ENCODE measurements at regions not wholly inside any gene's neighbourhood (a gene's known extent, or its start where the extent isn't known, plus 50 kb on each side); places are given as distances from the start of the nearest gene placed in this dataset.

DNA sequence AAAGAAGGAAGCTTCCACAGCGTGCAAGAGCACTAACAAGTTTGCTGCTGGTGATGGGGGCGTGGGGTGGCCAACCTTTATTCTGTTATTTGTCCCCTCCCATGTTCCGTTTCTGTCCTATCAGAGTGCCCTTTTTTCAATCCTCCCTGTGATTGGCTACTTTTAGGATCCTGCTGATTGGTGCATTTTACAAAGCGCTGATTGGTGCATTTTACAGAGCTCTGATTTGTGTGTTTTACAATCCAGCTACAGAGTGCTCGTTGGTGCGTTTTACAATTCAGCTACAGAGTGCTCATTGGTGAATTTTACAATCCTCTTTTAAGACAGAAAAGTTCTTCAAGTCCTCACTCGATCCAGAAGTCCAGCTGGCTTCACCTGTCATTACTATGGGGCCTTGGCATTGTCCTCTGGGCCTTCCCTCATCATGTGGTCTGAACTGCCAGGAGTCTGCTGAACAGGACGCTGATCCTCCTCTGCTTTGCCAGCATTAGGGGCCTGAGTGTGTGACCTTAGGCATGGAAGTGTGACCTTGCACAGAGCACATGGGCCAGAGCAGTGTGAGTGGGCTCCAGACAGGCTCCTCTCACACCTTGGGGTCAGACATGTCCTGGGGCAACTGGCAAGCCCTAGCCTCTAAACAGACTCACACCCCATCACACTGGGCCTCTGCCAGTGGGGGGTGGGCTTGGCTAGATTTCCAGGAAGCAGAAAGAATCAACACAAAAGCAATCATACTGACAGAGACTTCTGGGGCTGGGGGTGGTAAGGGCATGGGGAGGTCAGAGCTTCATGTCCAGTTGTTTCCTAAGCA lies 167.4 kb downstream of the PTPN20 start:
- H3K27ac Mint-ChIP-seq = no peak overlapping the region
- H3K9me3 Mint-ChIP-seq = no peaks in the 10 kb centered on the region; the same call in 1 of the 2 replicates
- TF ChIP-seq, protein P1, sequence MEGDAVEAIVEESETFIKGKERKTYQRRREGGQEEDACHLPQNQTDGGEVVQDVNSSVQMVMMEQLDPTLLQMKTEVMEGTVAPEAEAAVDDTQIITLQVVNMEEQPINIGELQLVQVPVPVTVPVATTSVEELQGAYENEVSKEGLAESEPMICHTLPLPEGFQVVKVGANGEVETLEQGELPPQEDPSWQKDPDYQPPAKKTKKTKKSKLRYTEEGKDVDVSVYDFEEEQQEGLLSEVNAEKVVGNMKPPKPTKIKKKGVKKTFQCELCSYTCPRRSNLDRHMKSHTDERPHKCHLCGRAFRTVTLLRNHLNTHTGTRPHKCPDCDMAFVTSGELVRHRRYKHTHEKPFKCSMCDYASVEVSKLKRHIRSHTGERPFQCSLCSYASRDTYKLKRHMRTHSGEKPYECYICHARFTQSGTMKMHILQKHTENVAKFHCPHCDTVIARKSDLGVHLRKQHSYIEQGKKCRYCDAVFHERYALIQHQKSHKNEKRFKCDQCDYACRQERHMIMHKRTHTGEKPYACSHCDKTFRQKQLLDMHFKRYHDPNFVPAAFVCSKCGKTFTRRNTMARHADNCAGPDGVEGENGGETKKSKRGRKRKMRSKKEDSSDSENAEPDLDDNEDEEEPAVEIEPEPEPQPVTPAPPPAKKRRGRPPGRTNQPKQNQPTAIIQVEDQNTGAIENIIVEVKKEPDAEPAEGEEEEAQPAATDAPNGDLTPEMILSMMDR (IDR thresholded peaks at IDR 0.05) = no peak
- DNase-seq = no peak
- H3K4me1 Mint-ChIP-seq (ENCODE audit: low read depth) = peaks cover 19% of the 10 kb centered on the region
- no peaks in the 10 kb centered on the region for H3K36me3 Mint-ChIP-seq (ENCODE audit: low read depth)
- H3K4me3 Mint-ChIP-seq = no peak overlapping the region
- peaks cover 15% of the 10 kb centered on the region for H3K27me3 Mint-ChIP-seq (ENCODE audit: insufficient read depth)

DNA sequence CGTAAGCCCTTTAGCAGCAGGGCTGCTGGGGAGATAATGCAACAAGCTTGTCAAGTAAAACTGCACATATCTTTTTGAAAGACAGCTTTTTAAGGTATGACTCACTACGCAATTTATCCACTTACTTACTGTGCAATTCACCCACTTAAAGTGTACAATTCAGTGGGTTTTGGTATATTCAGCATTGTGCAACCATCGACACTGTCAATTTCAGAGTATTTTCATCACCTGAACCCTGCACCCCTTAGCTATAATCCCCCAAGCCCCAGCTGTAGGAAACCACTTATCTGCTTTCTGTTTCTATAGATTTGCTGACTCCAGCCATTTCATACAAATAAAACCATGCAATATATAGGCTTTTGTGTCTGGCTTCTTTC lies 168.0 kb downstream of the PTPN20 start:
- TF ChIP-seq, protein P1 (IDR thresholded peaks at IDR 0.05) = no peak
- no peaks in the 10 kb centered on the region for H3K36me3 Mint-ChIP-seq (ENCODE audit: low read depth)
- no peak overlapping the region for H3K27ac Mint-ChIP-seq
- H3K9me3 Mint-ChIP-seq = no peaks in the 10 kb centered on the region; the same call in 1 of the 2 replicates
- no peak overlapping the region for H3K4me3 Mint-ChIP-seq
- peaks cover 19% of the 10 kb centered on the region for H3K4me1 Mint-ChIP-seq (ENCODE audit: low read depth)
- no peak for DNase-seq
- peaks cover 15% of the 10 kb centered on the region for H3K27me3 Mint-ChIP-seq (ENCODE audit: insufficient read depth)

DNA sequence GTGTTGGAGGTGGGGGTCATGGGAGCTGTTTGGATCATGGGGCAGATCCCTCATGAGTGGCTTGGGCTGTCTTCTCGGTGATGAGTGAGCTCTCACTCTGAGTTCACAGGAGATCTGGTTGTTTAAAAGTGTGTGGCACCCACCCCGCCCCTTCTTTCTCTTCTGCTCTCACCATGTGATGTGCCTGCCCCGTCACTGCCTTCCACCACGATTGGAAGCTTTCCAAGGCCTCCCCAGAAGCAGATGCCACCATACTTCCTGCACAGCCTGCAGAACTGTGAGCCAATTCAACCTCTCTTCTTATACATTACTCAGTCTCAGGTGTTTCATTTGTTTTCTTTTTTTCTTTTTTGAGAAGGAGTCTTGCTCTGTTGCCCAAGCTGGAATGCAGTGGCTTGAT lies 170.0 kb downstream of the PTPN20 start:
- TF ChIP-seq, protein P1 (IDR thresholded peaks at IDR 0.05) = no peak
- no peaks in the 10 kb centered on the region; the same call in 1 of the 2 replicates for H3K9me3 Mint-ChIP-seq
- no peak for DNase-seq
- H3K4me1 Mint-ChIP-seq (ENCODE audit: low read depth) = peaks cover 19% of the 10 kb centered on the region
- peaks cover 8% of the 10 kb centered on the region for H3K27me3 Mint-ChIP-seq (ENCODE audit: insufficient read depth)
- no peak overlapping the region for H3K27ac Mint-ChIP-seq
- no peak overlapping the region for H3K4me3 Mint-ChIP-seq
- no peaks in the 10 kb centered on the region for H3K36me3 Mint-ChIP-seq (ENCODE audit: low read depth)

DNA sequence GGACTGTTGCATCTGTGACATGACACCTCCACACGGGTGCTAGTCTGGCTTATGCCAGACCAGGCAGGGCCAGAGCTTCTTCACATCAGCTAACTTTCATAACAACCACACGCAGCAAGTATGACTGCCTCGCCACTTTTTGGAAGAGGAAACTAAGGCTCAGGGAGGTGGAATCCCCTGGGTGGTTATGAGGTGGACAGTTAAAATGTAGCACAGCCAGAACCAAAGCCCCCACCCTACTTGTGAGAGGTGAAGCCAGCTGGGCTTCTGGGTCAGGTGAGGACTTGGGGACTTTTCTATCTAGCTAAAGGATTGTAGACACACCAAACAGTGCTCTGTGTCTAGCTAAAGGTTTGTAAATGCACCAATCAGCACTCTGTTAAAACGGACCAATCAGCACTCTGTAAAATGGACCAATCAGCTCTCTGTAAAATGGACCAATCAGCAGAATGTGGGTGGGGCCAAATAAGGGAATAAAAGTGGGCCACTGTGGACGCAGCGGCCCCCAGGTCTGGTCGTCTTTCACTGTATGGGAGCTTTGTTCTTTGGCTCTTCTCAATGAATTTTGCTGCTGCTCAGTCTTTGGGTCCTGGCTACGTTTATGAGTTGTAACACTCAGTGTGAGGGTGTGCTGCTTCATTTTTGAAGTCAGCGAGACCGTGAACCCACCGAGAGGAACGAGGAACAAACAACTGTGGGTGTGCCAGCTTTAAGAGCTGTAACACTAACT lies 171.0 kb downstream of the PTPN20 start:
- Mint-ChIP-seq H3K9me3 (no peaks in the 10 kb centered on the region; the same call in 1 of the 2 replicates), H3K4me1 (ENCODE audit: low read depth) (peaks cover 13% of the 10 kb centered on the region), H3K36me3 (ENCODE audit: low read depth) (no peaks in the 10 kb centered on the region), H3K27ac (no peak overlapping the region), H3K27me3 (ENCODE audit: insufficient read depth) (peaks cover 8% of the 10 kb centered on the region), H3K4me3 (no peak overlapping the region)
- TF ChIP-seq, protein P1 (IDR thresholded peaks at IDR 0.05) = no peak
- no peak for DNase-seq

DNA sequence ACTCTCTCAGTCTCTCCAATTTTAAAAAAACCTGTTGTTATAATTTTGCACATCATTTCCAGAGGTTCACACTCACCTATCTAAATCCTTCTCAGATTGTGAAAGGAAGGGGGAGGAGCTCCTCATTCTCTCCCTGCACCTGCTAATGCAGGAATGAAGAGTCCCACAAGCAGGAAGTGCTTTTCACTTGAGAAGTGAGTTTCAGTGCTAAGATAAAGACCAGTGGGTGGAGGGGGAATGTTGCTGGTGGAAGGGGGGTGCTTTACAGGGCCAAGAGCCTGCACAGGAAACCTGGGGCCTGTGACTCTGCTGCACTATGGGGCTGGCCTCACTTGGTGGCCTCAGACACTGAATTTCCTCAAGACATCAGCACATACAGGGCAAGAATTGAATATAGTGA lies 176.4 kb downstream of the PTPN20 start:
- H3K36me3 Mint-ChIP-seq (ENCODE audit: low read depth) = no peaks in the 10 kb centered on the region
- DNase-seq = no peak
- H3K27ac Mint-ChIP-seq = no peak overlapping the region
- H3K4me1 Mint-ChIP-seq (ENCODE audit: low read depth) = no peaks in the 10 kb centered on the region
- TF ChIP-seq, protein P1 (IDR thresholded peaks at IDR 0.05) = no peak
- no peaks in the 10 kb centered on the region for H3K9me3 Mint-ChIP-seq
- H3K27me3 Mint-ChIP-seq (ENCODE audit: insufficient read depth) = peaks cover 23% of the 10 kb centered on the region
- no peak overlapping the region for H3K4me3 Mint-ChIP-seq
